ENCODE measurements at regions not wholly inside any gene's neighbourhood (a gene's known extent, or its start where the extent isn't known, plus 50 kb on each side); places are given as distances from the start of the nearest gene placed in this dataset.

GRCh38 chr13:74892096-74892495 lies 589.9 kb downstream of the TBC1D4 start:
- no peak for DNase-seq (ENCODE audit: low spot score in 2 of 2)
- FAIRE-seq: no peak

GRCh38 chr13:74891610-74892009 lies 590.4 kb downstream of the TBC1D4 start:
- DNase-seq (ENCODE audit: low spot score in 2 of 2): no peak
- no peak for FAIRE-seq

DNA sequence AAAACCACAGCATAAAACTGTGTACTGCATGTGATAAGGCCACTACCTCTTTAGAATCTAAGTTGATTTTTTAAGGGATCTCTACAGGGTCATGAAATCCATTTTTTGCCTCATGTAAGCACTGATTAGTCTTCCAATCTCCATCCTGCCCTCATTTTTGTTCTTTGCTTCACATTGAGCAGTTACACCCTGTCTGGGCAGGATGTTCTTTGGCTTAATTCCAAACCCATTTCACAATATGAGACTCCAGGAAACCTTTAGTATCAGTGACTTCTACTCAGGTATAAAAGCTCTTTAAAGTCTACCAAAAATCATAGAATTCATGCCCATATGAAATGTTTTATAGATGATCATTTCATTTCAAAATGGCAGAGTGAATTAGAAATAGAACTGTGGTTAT lies 592.6 kb downstream of the TBC1D4 start:
- DNase-seq (ENCODE audit: low spot score in 2 of 2) (no peak), FAIRE-seq (no peak)

- no peak for FAIRE-seq
- DNase-seq (ENCODE audit: low spot score in 2 of 2): no peak
Observed at GRCh38 chr13:74886502-74886901, 595.5 kb downstream of the TBC1D4 start.

DNA sequence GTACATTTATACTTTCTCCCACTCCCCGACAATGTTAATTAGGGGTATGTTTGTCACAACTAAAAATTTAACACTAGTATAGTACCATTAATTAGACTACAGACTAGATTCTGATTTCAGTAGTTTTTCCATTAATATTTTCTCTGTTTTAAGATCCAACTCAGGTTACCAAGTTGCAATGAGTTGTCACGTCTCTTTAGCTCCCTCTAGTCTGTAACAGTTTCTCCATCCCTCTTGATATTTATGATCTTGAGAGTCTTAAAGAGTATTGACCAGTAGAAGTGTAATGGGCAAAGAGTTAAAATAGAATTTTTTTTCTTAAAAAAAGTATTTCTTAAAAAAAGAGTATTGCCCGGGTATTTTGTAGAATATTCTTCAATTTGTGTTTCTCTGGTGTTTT lies 598.1 kb downstream of the TBC1D4 start:
- FAIRE-seq (no peak), DNase-seq (ENCODE audit: low spot score in 2 of 2) (no peak)

GRCh38 chr13:74871369-74872070 lies 610.4 kb downstream of the TBC1D4 start:
- DNase-seq (ENCODE audit: low spot score in 2 of 2) (no peak), FAIRE-seq (no peak)

GRCh38 chr13:74870865-74871264 lies 611.1 kb downstream of the TBC1D4 start:
- FAIRE-seq: no peak
- no peak for DNase-seq (ENCODE audit: low spot score in 2 of 2)

GRCh38 chr13:74869846-74870245 lies 612.1 kb downstream of the TBC1D4 start:
- FAIRE-seq: no peak
- no peak for DNase-seq (ENCODE audit: low spot score in 2 of 2)

GRCh38 chr13:74868049-74868448 lies 613.9 kb downstream of the TBC1D4 start:
- FAIRE-seq (no peak), DNase-seq (ENCODE audit: low spot score in 2 of 2) (no peak)

- DNase-seq (ENCODE audit: low spot score in 2 of 2) (no peak), FAIRE-seq (no peak)
Observed at GRCh38 chr13:74867460-74867859, 614.5 kb downstream of the TBC1D4 start.

DNA sequence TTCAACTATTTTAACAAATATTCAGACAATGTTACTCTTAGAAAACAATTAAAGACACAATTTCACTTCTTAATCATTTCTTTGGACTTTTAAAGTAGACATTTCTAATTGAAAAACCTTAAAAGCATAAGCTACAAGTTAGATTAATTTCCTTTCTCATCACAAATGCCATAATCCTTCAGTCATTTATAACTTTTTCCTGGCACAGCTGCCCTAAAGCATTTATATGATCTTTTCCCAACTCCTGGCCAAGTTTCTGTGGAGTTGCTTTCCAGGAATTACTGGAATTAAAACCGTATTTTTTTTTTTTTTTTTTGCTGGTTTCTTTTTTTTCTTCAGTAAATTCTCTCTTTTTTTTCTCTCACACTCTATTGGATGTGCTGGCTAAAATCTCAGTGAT lies 615.9 kb downstream of the TBC1D4 start:
- FAIRE-seq (no peak), DNase-seq (ENCODE audit: low spot score in 2 of 2) (no peak)

DNA sequence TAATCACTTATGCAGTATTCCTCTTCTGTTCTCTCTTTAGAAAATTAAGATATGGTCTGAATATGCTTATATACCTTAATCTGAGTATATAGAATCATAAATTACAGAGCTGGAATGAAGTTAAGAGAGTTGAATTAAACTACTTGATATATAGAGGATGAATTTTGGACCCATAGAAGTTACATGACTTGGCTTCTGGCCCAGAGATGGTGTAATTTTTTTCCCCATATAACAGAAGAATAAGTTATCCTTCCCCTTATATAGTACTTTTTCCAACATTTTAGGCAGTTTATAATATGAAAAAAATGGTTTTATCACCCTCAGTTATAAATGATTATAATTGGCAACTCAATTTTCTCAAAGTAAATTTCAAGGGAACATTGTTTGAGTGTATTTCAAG lies 616.3 kb downstream of the TBC1D4 start:
- no peak for DNase-seq (ENCODE audit: low spot score in 2 of 2)
- no peak for FAIRE-seq

GRCh38 chr13:74860789-74861188 lies 621.2 kb downstream of the TBC1D4 start:
- FAIRE-seq: no peak

DNA sequence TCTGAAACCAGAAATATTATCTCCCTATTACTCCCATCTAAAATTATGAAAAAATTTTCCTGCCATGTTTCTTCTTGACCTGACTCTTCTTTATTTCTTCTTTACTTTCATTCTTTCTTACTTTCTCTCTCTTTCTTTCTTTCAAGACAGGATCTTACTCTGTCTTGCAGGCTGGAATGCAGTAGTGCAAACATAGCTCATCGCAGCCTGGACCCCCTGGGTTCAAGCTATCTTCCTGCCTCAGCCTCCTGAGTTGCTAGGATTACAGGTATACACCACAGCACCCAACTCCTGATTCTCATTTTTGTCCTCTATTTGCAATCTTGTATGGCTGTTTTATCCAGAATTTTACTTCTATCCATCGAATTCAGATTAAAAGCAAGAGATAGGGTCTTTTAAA lies 631.1 kb downstream of the TBC1D4 start:
- DNase-seq (ENCODE audit: low spot score in 2 of 2) (no peak), FAIRE-seq (no peak)

More at GRCh38 chr13:74860789-74861188, 621.2 kb downstream of the TBC1D4 start:
- DNase-seq (ENCODE audit: low spot score in 2 of 2): no peak

DNA sequence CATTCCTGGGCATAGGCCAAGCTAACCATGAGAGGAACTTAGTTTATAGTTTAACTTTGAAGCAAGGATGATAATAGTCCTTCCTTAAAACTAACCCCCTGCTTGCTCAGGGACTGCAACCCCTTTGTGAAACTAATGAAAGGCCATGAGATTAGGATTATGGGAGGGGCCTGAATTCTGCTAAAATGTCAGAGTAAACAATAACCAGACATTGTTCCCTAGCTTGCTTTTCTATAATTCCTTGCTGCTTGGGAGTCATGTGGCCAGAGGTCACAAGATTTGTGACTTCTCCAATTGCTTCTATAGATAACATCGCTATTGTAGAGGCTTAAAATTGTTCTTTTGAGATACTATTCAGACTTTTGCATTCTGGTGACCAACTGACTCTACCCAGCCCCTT lies 634.0 kb downstream of the TBC1D4 start:
- FAIRE-seq: no peak
- no peak for DNase-seq (ENCODE audit: low spot score in 2 of 2)

DNA sequence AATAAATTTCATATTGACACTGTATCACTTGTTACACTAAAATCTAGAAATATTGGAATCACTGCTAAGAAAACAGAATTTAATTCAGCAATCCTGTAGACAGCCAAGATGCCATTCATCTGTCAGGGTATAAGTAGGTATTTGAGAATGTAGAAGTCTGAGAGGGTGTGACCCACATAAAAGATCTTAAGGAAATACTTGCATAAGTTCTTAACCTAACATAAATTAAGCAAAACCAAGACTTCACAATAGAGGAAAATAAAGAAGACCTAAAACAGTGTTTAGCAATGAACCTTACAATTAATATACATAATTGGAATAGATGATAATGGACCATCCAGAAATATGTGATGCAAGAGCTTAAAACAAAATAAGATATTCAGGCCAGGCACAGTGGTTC lies 636.2 kb downstream of the TBC1D4 start:
- no peak for DNase-seq (ENCODE audit: low spot score in 2 of 2)
- no peak for FAIRE-seq

DNA sequence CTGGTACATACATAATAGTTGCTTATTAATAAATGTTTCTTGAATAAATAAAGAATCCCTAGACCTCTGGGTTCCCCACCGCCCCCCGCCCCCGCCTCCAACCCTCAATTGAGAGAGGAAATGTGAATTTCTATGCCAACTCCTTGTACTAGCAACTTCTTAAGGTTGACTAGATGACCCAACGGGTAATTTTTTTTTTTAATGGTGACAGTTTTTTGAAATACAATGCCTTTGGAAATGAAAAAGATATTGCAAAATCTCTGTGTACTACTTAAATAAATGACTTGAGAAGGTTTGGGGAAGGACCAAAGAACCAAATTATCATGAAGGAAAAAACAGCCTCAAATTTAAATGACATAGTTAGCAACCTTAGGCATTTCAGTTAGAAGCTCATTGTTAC lies 640.3 kb downstream of the TBC1D4 start:
- FAIRE-seq (no peak), DNase-seq (ENCODE audit: low spot score in 2 of 2) (no peak)

- FAIRE-seq: no peak
- no peak for DNase-seq (ENCODE audit: low spot score in 2 of 2)
Observed at GRCh38 chr13:74841123-74841522, 640.8 kb downstream of the TBC1D4 start.

DNA sequence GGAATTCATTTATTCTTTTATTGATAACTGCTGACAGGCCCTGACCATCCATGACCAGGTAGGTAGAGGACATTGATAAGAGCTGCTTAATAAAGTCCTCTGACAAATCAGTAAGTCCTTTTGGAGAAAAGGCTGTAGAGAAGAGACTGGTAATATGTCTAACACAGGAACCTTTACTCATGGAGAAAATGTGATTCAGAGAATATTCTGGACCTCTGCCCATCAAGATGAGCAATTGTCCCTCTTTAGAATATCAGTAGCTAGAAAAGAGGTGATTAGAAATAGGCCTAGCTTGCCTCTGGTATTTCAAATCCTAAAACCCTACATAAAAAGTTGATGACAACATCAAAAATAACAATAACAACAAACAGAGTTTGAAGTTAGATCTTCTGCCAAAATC lies 642.3 kb downstream of the TBC1D4 start:
- no peak for FAIRE-seq

GRCh38 chr13:74838096-74838495 lies 643.9 kb downstream of the TBC1D4 start:
- DNase-seq (ENCODE audit: low spot score in 2 of 2): no peak
- no peak for FAIRE-seq

More for the DNA sequence above, 642.3 kb downstream of the TBC1D4 start:
- DNase-seq (ENCODE audit: low spot score in 2 of 2): no peak

GRCh38 chr13:74836628-74837027 lies 645.3 kb downstream of the TBC1D4 start:
- FAIRE-seq (no peak), DNase-seq (ENCODE audit: low spot score in 2 of 2) (no peak)

GRCh38 chr13:74835579-74835978 lies 646.4 kb downstream of the TBC1D4 start:
- FAIRE-seq: no peak
- no peak for DNase-seq (ENCODE audit: low spot score in 2 of 2)

- DNase-seq (ENCODE audit: low spot score in 2 of 2): no peak
- no peak for FAIRE-seq
Observed at GRCh38 chr13:74825938-74826246, 656.1 kb downstream of the TBC1D4 start.
